Activated CD4-positive, alpha-beta T cell treated with anti-CD3 and anti-CD28 coated beads for 48 hours (primary cell): ENCODE measurements at regions not wholly inside any gene's neighbourhood (a gene's known extent, or its start where the extent isn't known, plus 50 kb on each side); places are given as distances from the start of the nearest gene placed in this dataset.

Experiments
- DNase-seq: peaks from one replicate; pipeline ENCODE4 v3.0.0-alpha.2; 2020

GRCh38 chr20:11053310-11053709, 379.5 kb upstream of the JAG1 start:
- no peak for DNase-seq

- no peak for DNase-seq
These were observed 380.6 kb upstream of the JAG1 start for GRCh38 chr20:11054266-11054993.

GRCh38 chr20:11056414-11056813, 382.6 kb upstream of the JAG1 start:
- no peak for DNase-seq

DNA sequence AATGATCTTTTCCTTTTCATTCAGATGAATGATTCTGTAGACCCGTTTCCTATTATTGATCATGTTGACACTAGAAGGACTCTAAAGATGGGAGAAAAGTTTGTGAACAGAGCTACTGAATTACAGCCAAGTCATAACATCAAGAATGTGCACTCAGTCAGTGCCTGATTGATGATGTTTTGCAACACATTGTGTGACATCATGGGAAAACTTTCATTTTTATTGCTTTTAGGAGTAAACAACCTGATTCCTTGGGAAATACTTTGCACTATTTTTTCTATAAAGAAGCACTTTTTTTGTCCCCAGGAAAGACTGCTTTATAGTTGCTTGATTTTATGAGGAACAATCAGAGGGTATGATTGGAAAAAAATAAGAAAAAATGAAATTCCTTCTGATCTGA, 383.8 kb upstream of the JAG1 start:
- no peak for DNase-seq

- DNase-seq, result no peak
These were observed 385.9 kb upstream of the JAG1 start for GRCh38 chr20:11059659-11060058.

- no peak for DNase-seq
These were observed 386.8 kb upstream of the JAG1 start for GRCh38 chr20:11060423-11061185.

DNA sequence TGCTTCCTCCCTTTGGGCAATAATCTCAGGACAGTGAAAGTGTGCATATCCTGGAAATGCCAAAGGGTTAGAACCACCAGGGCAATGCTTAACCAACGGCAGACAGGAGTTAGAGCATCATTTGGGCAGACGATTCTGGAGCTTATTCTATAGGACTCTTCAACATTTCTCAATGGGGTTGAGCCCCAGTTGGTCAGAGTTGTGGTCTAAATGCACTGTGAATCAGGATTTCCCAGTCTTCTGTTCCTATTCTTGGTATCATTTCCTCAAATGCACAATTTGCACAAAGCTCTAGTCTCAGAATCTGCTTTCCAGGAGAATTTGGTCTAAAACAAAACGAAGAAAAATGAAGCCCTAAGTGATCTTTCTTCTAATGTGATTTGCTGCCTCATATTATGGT, 389.6 kb upstream of the JAG1 start:
- DNase-seq, result no peak

DNA sequence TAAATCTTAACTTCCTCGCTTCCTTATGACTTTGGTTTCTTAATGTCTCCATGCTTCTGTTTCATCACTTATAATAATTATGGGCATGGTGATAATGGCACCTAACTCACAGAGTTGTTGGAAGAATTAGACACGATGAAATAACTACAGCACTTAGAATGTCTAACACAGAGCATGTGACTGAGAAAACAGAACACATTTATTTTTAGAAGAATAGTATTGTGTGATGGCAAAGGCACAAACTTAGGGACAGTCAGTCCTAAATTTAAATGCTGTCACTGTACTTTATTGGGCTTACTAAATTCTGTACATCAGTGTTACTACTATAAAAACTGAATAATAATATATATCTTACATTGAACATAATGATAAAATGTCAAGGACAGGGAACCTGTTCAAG, 391.1 kb upstream of the JAG1 start:
- no peak for DNase-seq

GRCh38 chr20:11067359-11067758, 393.6 kb upstream of the JAG1 start:
- DNase-seq, result no peak

DNA sequence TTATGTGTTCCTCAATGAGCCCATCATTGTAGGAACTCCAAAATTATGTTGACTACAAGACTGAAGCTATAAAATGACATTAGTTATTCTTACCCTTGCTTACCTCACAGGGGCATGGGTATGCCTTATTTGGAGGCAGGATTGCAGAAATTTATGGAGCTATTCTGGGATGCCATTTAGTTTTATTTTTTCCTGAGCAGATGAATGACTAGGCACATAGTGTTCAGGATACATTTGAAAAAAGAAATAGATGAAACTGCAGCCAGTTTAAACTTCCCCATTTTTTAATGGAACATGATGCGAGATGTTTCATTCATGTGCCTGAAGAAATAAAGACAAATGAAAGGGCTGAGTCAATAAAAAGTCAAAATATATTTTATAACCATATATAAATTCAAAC, 399.2 kb upstream of the JAG1 start:
- no peak for DNase-seq

DNA sequence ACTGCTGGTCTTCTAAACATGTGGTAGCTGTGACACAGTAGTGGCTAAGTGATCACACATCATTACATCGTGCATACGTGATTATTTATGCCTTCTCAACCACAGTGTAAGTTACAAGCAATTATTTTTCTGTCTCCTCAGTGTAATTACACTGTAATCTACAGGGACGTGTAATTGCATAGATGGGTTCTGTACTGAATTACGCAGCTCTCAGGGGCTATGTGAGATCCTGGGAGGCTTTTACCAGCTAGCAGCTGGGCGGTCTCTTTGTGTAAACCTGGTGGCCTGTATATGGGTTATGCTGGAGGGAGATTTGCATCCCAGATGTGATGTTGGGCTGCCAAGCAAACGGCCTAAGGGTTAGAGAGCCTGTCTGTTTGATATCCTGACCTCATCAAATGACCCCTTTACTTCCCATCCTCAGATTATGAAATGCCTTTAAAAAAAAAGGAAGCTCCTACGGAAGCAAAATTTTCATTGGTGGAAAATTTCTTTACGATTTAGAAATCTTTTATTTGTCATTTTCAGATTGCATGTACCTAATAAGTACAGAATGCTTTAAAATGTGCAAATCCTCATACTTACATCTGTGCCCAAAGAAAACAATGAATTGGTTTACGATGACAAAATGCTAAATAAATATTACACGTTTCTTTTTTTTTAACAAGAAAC, 402.8 kb upstream of the JAG1 start:
- DNase-seq, result no peak

DNA sequence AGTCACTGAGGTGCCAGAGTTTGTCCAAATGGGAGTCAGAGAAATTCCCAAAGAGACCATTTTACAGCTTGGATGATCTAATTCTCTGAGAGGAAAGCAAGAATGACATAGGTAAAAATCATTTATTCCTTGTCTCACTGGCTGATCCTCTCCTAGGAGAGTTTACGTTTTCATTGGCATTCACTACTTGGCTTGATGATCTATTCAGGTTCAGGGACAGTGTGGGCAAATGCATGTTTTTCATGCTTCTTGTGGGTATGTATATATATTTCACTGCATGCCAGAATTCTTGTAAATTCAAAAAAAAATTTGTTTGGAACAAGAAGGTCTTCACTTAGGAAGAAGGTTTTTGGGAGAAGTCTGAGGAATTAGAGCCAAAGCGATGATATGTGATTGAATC, 403.4 kb upstream of the JAG1 start:
- DNase-seq, result no peak

GRCh38 chr20:11080010-11080409, 406.2 kb upstream of the JAG1 start:
- no peak for DNase-seq

DNA sequence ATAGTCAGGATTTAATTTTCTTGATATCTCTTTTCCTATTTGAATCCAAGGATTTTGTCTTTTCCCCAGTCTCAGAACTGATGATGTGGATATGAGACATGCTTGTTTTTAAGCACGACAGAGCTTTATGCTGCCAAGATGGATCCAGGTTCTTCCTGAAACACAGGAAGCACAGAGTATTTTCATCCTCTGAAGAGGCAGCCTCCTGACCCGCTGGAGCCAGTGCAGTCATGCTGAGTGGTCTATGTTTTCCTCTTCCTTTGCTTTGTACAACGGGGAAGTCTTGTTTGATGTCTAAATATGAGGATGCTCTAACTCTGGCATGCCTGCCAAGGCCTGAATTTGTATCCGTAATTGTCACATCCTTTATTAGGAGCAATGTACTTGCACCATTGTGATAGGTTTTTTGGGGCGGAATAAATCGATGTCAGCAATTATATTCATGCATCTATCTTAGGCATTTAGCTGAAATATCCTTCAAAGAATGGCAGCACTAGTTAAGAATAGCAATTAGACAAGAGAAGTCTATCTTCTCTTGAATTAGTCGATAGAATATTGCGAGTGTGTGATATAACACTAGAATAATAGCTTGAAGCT, 407.1 kb upstream of the JAG1 start:
- DNase-seq, result no peak

GRCh38 chr20:11083841-11084240, 410.0 kb upstream of the JAG1 start:
- DNase-seq, result no peak

- no peak for DNase-seq
These were observed 410.7 kb upstream of the JAG1 start for GRCh38 chr20:11084508-11084907.

GRCh38 chr20:11086970-11087369, 413.2 kb upstream of the JAG1 start:
- DNase-seq, result no peak

- DNase-seq, result no peak
These were observed 417.0 kb upstream of the JAG1 start for GRCh38 chr20:11090751-11091150.

DNA sequence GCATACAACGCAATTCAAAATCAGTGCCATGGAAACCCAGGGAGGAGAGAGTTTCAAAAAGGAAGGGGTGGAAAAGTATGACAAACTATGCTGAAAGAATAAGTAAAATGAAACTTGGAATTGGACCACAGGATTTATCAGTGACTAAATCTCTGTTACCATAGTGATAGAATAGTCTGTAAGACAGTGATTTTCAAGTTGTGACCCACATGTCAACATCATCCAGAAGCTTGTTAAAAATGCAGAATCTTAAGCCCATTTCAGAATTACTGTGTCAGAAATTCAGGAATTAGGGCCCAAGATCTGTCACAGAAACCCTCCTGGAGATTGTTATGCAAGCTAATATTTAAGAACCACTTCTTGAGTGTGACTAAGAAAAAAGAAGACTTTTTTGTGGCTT, 417.7 kb upstream of the JAG1 start:
- no peak for DNase-seq

GRCh38 chr20:11092151-11092550, 418.4 kb upstream of the JAG1 start:
- DNase-seq, result no peak

GRCh38 chr20:11094196-11094595, 420.4 kb upstream of the JAG1 start:
- no peak for DNase-seq

GRCh38 chr20:11094711-11095110, 420.9 kb upstream of the JAG1 start:
- no peak for DNase-seq

DNA sequence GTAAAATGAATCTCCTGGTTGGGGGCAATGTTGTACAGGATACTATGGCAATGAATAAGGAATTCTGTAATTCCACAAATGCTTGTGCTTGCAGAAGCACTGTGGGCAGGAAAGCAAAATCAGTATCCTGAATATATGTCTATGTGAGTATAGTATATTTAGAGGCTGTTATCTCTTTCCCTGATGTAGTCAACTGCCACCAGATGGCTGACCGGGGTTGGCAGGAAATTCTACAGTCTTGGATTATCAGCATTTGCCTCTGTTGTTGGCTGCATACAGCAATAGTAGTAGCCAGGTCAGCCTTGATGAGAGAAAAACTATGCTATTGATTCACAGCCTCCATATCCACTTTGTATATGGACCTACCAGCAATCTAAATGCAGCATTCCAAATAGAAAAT, 425.1 kb upstream of the JAG1 start:
- no peak for DNase-seq

DNA sequence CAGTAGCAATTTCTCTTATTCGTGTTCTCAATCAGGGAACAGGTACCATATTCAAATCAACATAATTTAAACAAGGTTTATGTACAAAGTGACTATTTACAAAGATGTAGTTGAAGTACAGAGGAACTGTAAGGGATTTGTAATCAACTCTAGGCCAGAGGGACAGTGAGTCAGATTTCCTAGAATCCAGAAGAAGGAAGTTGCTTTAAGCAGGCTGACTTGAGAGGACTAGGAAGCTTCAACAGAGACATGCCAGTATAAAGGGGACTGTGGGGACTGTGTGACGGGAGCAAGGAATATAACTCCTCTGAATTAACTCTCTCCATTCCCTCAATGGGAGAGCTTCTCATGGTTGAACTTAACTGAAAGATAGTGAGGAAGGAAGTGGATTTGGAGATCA, 427.4 kb upstream of the JAG1 start:
- no peak for DNase-seq
